Type B pancreatic cell (in vitro differentiated cells): ENCODE measurements at regions not wholly inside any gene's neighbourhood (a gene's known extent, or its start where the extent isn't known, plus 50 kb on each side); places are given as distances from the start of the nearest gene placed in this dataset.

Experiments
- DNase-seq: peaks from one replicate; pipeline ENCODE4 v3.0.0; 2021; ENCODE audit warnings: mixed read lengths; ENCODE audit not compliant: unreplicated experiment; ENCODE audit errors: extremely low spot score
- H3K27ac Mint-ChIP-seq: 2 replicates; pipeline ENCODE4 v1.8.0; 2021; ENCODE audit warnings: mild to moderate bottlenecking, mixed read lengths
- H3K27me3 Mint-ChIP-seq: 2 replicates; pipeline ENCODE4 v1.8.0; 2021; ENCODE audit warnings: mixed read lengths
- H3K36me3 Mint-ChIP-seq: 2 replicates; pipeline ENCODE4 v1.8.0; 2021; ENCODE audit warnings: mixed read lengths
- H3K4me1 Mint-ChIP-seq: one replicate; pipeline ENCODE4 v1.8.0; 2021; ENCODE audit warnings: mixed read lengths; ENCODE audit not compliant: unreplicated experiment
- H3K4me3 Mint-ChIP-seq: 2 replicates; pipeline ENCODE4 v1.8.0; 2021; ENCODE audit warnings: mild to moderate bottlenecking, mixed read lengths
- H3K9me3 Mint-ChIP-seq: 2 replicates; pipeline ENCODE4 v1.8.0; 2021; ENCODE audit warnings: mixed read lengths
- CTCF ChIP-seq: fragments of 200-600 bp; sonication (generic); conservative IDR thresholded peaks from 2 replicates; pipeline ENCODE4 v1.5.0; 2021; ENCODE audit warnings: antibody characterized with exemption, mild to moderate bottlenecking

GRCh38 chr7:136617176-136617575, 251.3 kb upstream of the CHRM2 start:
- H3K4me1 Mint-ChIP-seq: no peaks in the 10 kb centered on the region
- no peak overlapping the region for H3K27ac Mint-ChIP-seq
- DNase-seq: no peak
- H3K27me3 Mint-ChIP-seq: no peaks in the 10 kb centered on the region
- no peak for TF ChIP-seq CTCF
- no peaks in the 10 kb centered on the region for H3K36me3 Mint-ChIP-seq
- H3K4me3 Mint-ChIP-seq: no peak overlapping the region
- no peaks in the 10 kb centered on the region for H3K9me3 Mint-ChIP-seq

GRCh38 chr7:136605532-136606329, 262.7 kb upstream of the CHRM2 start:
- H3K27ac Mint-ChIP-seq: no peak overlapping the region
- H3K4me1 Mint-ChIP-seq: no peaks in the 10 kb centered on the region
- no peak overlapping the region for H3K4me3 Mint-ChIP-seq
- H3K27me3 Mint-ChIP-seq: no peaks in the 10 kb centered on the region
- no peaks in the 10 kb centered on the region for H3K36me3 Mint-ChIP-seq
- H3K9me3 Mint-ChIP-seq: no peaks in the 10 kb centered on the region
- DNase-seq: no peak
- TF ChIP-seq CTCF: no peak

GRCh38 chr7:136601772-136602171, 266.7 kb upstream of the CHRM2 start:
- H3K4me1 Mint-ChIP-seq: no peaks in the 10 kb centered on the region
- no peaks in the 10 kb centered on the region for H3K36me3 Mint-ChIP-seq
- no peak overlapping the region for H3K4me3 Mint-ChIP-seq
- H3K27ac Mint-ChIP-seq: no peak overlapping the region
- no peak for DNase-seq
- no peaks in the 10 kb centered on the region for H3K9me3 Mint-ChIP-seq
- TF ChIP-seq CTCF: no peak
- no peaks in the 10 kb centered on the region for H3K27me3 Mint-ChIP-seq

- no peak for TF ChIP-seq CTCF
- Mint-ChIP-seq H3K9me3 (no peaks in the 10 kb centered on the region), H3K27me3 (no peaks in the 10 kb centered on the region), H3K36me3 (no peaks in the 10 kb centered on the region), H3K4me1 (no peaks in the 10 kb centered on the region), H3K27ac (no peak overlapping the region), H3K4me3 (no peak overlapping the region)
- DNase-seq: no peak
Observed at GRCh38 chr7:136600475-136600874, 268.0 kb upstream of the CHRM2 start.

- no peak for DNase-seq
- Mint-ChIP-seq H3K4me1 (no peaks in the 10 kb centered on the region), H3K9me3 (peaks cover 2% of the 10 kb centered on the region), H3K36me3 (no peaks in the 10 kb centered on the region), H3K4me3 (no peak overlapping the region), H3K27ac (no peak overlapping the region), H3K27me3 (peaks cover under 1% of the 10 kb centered on the region)
- no peak for TF ChIP-seq CTCF
Observed at GRCh38 chr7:136594739-136595144, 273.7 kb upstream of the CHRM2 start.
